ENCODE measurements at regions not wholly inside any gene's neighbourhood (a gene's known extent, or its start where the extent isn't known, plus 50 kb on each side); places are given as distances from the start of the nearest gene placed in this dataset.

DNA sequence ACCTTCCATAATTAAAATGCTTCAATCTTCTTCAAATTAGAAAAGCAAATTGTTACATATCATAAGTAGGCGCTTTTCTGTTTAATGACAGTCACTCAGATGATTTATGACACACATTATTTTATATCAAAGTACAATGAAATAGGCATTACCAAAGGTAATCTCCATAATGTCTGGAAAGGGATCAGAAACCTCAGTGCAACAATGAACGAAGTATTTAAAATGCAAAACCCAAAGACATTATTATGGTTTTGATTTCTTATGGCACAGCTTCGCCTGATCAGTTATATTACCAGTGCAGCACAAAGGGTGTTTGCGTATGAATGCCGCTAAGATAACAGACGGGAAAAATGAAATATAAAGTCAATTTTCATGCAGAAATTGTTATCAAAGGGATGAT lies 162.2 kb upstream of the MEIS1 start:
- Histone ChIP-seq H3K79me1 (ENCODE audit: low read depth in 1 of 2, low read length in 2 of 2) (no peaks in the 10 kb centered on the region), H3K9me1 (ENCODE audit: insufficient read depth, low read length) (no peaks in the 10 kb centered on the region; the same call in 1 of the 2 replicates), H2BK120ac (ENCODE audit: low read depth, low read length) (no peak overlapping the region), H2AK5ac (ENCODE audit: low read depth, low read length) (no peak overlapping the region), H2AFZ (replicated peaks; ENCODE audit: low read length, poor library complexity) (no peak overlapping the region), H3K18ac (ENCODE audit: low read depth, low read length) (no peak overlapping the region), H2BK5ac (ENCODE audit: low read depth, low read length, poor library complexity, severe bottlenecking) (no peak overlapping the region), H3K23ac (ENCODE audit: low read depth, low read length) (no peak overlapping the region), H4K5ac (ENCODE audit: low read depth, low read length) (no peak overlapping the region), H3K4me1 (ENCODE audit: control insufficient read depth, insufficient read depth, low read length) (no peaks in the 10 kb centered on the region), H3K36me3 (ENCODE audit: control insufficient read depth, insufficient read depth, low read length) (no peaks in the 10 kb centered on the region), H2BK20ac (ENCODE audit: low read depth, low read length) (no peak overlapping the region), H3K14ac (replicated peaks; ENCODE audit: low read depth, low read length) (no peak overlapping the region), H3K27me3 (ENCODE audit: control insufficient read depth, insufficient read depth, low read length) (peaks cover 3% of the 10 kb centered on the region; the same call in 1 of the 2 replicates), H3K4ac (ENCODE audit: low read depth, low read length) (no peak overlapping the region), H3K56ac (ENCODE audit: extremely low read depth, insufficient read depth, low read length) (no peak overlapping the region), H2BK15ac (ENCODE audit: low read depth, low read length) (no peak overlapping the region), H4K8ac (ENCODE audit: low read depth in 2 of 2, low read length in 2 of 2) (no peak overlapping the region), H3K4me2 (ENCODE audit: low read depth, low read length) (no peak overlapping the region), H2AK9ac (replicated peaks; ENCODE audit: low read depth, low read length, poor library complexity) (no peak overlapping the region), H4K20me1 (ENCODE audit: insufficient read depth, low read length) (no peaks in the 10 kb centered on the region), H3K9me3 (ENCODE audit: control insufficient read depth, insufficient read depth, low read length) (no peaks in the 10 kb centered on the region), H3K27ac (ENCODE audit: insufficient read depth, low read length) (no peak overlapping the region), H4K91ac (ENCODE audit: insufficient read depth, low read depth, low read length) (no peak overlapping the region), H3K9ac (ENCODE audit: low read depth, low read length) (no peak overlapping the region), H3K4me3 (ENCODE audit: insufficient read depth, low read depth, low read length) (no peak overlapping the region)
- intact Hi-C loops (cut with micrococcal nuclease): no loop called here
- POLR2A ChIA-PET (ENCODE audit: unreplicated experiment): no interaction called here
- no TSS peak for BruUV-seq (replicated peaks)
- dilution Hi-C loops (cut with HindIII; ENCODE audit: low sequenced_read_pairs, unreplicated experiment): no loop called here
- WGBS, 2 experiments (ENCODE audit: extremely low coverage in 2 of 2, insufficient read length in 1 of 2): no CpG with 5 or more reads among the region's 6 CpGs
- DNase-seq (no peak), ATAC-seq (ENCODE audit: low read depth) (no peak)
- CTCF ChIA-PET: no interaction called here
- TF ChIP-seq RAD21 (IDR thresholded peaks at IDR 0.05; ENCODE audit: low read length) (no peak), CEBPB (IDR thresholded peaks at IDR 0.05; ENCODE audit: low read depth, low read length) (no peak), RFX5 (IDR thresholded peaks at IDR 0.05; ENCODE audit: low read depth, low read length) (no peak), BHLHE40 (IDR thresholded peaks at IDR 0.05; ENCODE audit: low read depth, low read length) (no peak), MAFK (IDR thresholded peaks at IDR 0.05; ENCODE audit: low read depth, low read length) (no peak), MXI1 (IDR thresholded peaks at IDR 0.05; ENCODE audit: borderline replicate concordance, low read depth, low read length) (no peak)
- TF ChIP-seq, protein P1, sequence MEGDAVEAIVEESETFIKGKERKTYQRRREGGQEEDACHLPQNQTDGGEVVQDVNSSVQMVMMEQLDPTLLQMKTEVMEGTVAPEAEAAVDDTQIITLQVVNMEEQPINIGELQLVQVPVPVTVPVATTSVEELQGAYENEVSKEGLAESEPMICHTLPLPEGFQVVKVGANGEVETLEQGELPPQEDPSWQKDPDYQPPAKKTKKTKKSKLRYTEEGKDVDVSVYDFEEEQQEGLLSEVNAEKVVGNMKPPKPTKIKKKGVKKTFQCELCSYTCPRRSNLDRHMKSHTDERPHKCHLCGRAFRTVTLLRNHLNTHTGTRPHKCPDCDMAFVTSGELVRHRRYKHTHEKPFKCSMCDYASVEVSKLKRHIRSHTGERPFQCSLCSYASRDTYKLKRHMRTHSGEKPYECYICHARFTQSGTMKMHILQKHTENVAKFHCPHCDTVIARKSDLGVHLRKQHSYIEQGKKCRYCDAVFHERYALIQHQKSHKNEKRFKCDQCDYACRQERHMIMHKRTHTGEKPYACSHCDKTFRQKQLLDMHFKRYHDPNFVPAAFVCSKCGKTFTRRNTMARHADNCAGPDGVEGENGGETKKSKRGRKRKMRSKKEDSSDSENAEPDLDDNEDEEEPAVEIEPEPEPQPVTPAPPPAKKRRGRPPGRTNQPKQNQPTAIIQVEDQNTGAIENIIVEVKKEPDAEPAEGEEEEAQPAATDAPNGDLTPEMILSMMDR (conservative IDR thresholded peaks at IDR 0.05; ENCODE audit: low read depth, low read length): no peak
- TF ChIP-seq, protein P2, sequence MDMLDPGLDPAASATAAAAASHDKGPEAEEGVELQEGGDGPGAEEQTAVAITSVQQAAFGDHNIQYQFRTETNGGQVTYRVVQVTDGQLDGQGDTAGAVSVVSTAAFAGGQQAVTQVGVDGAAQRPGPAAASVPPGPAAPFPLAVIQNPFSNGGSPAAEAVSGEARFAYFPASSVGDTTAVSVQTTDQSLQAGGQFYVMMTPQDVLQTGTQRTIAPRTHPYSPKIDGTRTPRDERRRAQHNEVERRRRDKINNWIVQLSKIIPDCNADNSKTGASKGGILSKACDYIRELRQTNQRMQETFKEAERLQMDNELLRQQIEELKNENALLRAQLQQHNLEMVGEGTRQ (IDR thresholded peaks at IDR 0.05; ENCODE audit: low read depth, low read length): no peak
- TF ChIP-seq, protein P3, sequence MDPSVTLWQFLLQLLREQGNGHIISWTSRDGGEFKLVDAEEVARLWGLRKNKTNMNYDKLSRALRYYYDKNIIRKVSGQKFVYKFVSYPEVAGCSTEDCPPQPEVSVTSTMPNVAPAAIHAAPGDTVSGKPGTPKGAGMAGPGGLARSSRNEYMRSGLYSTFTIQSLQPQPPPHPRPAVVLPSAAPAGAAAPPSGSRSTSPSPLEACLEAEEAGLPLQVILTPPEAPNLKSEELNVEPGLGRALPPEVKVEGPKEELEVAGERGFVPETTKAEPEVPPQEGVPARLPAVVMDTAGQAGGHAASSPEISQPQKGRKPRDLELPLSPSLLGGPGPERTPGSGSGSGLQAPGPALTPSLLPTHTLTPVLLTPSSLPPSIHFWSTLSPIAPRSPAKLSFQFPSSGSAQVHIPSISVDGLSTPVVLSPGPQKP (IDR thresholded peaks at IDR 0.05; ENCODE audit: borderline replicate concordance, low read depth, low read length): no peak
- in situ Hi-C loops (cut with MboI; ENCODE audit: low sequenced_read_pairs): no loop called here

Data from IMR-90 (cell line).